IMR-90 (cell line): ENCODE measurements at regions not wholly inside any gene's neighbourhood (a gene's known extent, or its start where the extent isn't known, plus 50 kb on each side); places are given as distances from the start of the nearest gene placed in this dataset.

Experiments
- ATAC-seq: fragments of 200-7000 bp; cut with Tn5 transposase; 2 replicates; pipeline ENCODE4 v1.9.1; 2020; ENCODE audit warnings: low read depth, mild to moderate bottlenecking, moderate library complexity
- BruUV-seq: library from RNA; stranded (reverse); fragments of 400-500 nt; replicated peaks from 2 replicates; lab custom pipeline; 2021; lab: Mats Ljungman, UMichigan
- CTCF ChIA-PET: fragments of 300-600 bp; formaldehyde crosslinking; extraction: SDS; loops from one replicate; lab custom pipeline; 2021; ENCODE audit warnings: antibody characterized with exemption; lab: Yijun Ruan, JAX
- POLR2A ChIA-PET: fragments of 300-600 bp; sonication (Branson Sonifier 250); formaldehyde crosslinking; loops from one replicate; lab custom pipeline; 2022; ENCODE audit warnings: antibody characterized with exemption; ENCODE audit not compliant: unreplicated experiment; lab: Charles Lee
- DNase-seq: peaks from one replicate; pipeline ENCODE4 v3.0.0; 2013
- H2AFZ ChIP-seq: replicated peaks from 2 replicates; pipeline ENCODE3; 2013; ENCODE audit warnings: low read length, mild to moderate bottlenecking; ENCODE audit not compliant: poor library complexity
- H2AK5ac ChIP-seq: 2 replicates; pipeline ENCODE4 v1.6.1; 2013; ENCODE audit warnings: low read depth, low read length, inconsistent platforms
- H2AK9ac ChIP-seq: replicated peaks from 2 replicates; pipeline ENCODE3; 2013; ENCODE audit warnings: mild to moderate bottlenecking, low read depth, low read length, moderate library complexity; ENCODE audit not compliant: poor library complexity
- H2BK120ac ChIP-seq: 2 replicates; pipeline ENCODE4 v1.6.1; 2013; ENCODE audit warnings: low read depth, low read length, inconsistent platforms
- H2BK15ac ChIP-seq: 3 replicates; pipeline ENCODE4 v1.6.1; 2013; ENCODE audit warnings: low read depth, low read length, inconsistent platforms
- H2BK20ac ChIP-seq: 2 replicates; pipeline ENCODE4 v1.6.1; 2013; ENCODE audit warnings: low read depth, mild to moderate bottlenecking, inconsistent platforms, low read length, moderate library complexity
- H2BK5ac ChIP-seq: 2 replicates; pipeline ENCODE4 v1.6.1; 2013; ENCODE audit warnings: mild to moderate bottlenecking, low read depth, low read length, inconsistent platforms; ENCODE audit not compliant: poor library complexity, severe bottlenecking
- H3K14ac ChIP-seq: replicated peaks from 2 replicates; pipeline ENCODE4 v1.6.1; 2013; ENCODE audit warnings: low read depth, low read length, inconsistent platforms
- H3K18ac ChIP-seq: 2 replicates; pipeline ENCODE4 v1.6.1; 2013; ENCODE audit warnings: low read depth, low read length, control low read depth
- H3K23ac ChIP-seq: 2 replicates; pipeline ENCODE4 v1.6.1; 2013; ENCODE audit warnings: low read depth, low read length, inconsistent platforms
- H3K27ac ChIP-seq: 2 replicates; pipeline ENCODE4 v1.5.1; 2013; ENCODE audit warnings: mild to moderate bottlenecking, control low read depth, low read length; ENCODE audit not compliant: insufficient read depth
- H3K27me3 ChIP-seq: 2 replicates; pipeline ENCODE4 v1.6.1; 2013; ENCODE audit warnings: low read length; ENCODE audit not compliant: control insufficient read depth, insufficient read depth
- H3K36me3 ChIP-seq: 2 replicates; pipeline ENCODE4 v1.6.1; 2013; ENCODE audit warnings: low read length, mixed read lengths; ENCODE audit not compliant: control insufficient read depth, insufficient read depth
- H3K4ac ChIP-seq: 2 replicates; pipeline ENCODE4 v1.6.1; 2013; ENCODE audit warnings: low read depth, low read length, inconsistent platforms
- H3K4me1 ChIP-seq: 2 replicates; pipeline ENCODE4 v1.6.1; 2013; ENCODE audit warnings: low read length, mixed read lengths; ENCODE audit not compliant: control insufficient read depth, insufficient read depth
- H3K4me2 ChIP-seq: 2 replicates; pipeline ENCODE4 v1.6.1; 2013; ENCODE audit warnings: low read depth, mild to moderate bottlenecking, control low read depth, low read length, moderate library complexity
- H3K4me3 ChIP-seq: 2 replicates; pipeline ENCODE4 v1.5.1; 2013; ENCODE audit warnings: low read depth, mild to moderate bottlenecking, control low read depth, low read length, moderate library complexity; ENCODE audit not compliant: insufficient read depth
- H3K56ac ChIP-seq: 2 replicates; pipeline ENCODE4 v1.6.1; 2013; ENCODE audit warnings: low read length, inconsistent platforms; ENCODE audit not compliant: insufficient read depth; ENCODE audit errors: extremely low read depth
- H3K79me1 ChIP-seq, 2 experiments: 2 replicates each; pipeline ENCODE4 v1.6.1; 2013; ENCODE audit warnings: low read length in 2 of 2, inconsistent platforms in 1 of 2, low read depth in 1 of 2
- H3K9ac ChIP-seq: 2 replicates; pipeline ENCODE4 v1.6.1; 2013; ENCODE audit warnings: low read depth, low read length, control low read depth
- H3K9me1 ChIP-seq: 2 replicates; pipeline ENCODE4 v1.6.1; 2013; ENCODE audit warnings: low read length, inconsistent platforms; ENCODE audit not compliant: insufficient read depth
- H3K9me3 ChIP-seq: 2 replicates; pipeline ENCODE4 v1.6.1; 2013; ENCODE audit warnings: low read length; ENCODE audit not compliant: control insufficient read depth, insufficient read depth
- H4K20me1 ChIP-seq: 2 replicates; pipeline ENCODE4 v1.6.1; 2013; ENCODE audit warnings: low read length, inconsistent platforms; ENCODE audit not compliant: insufficient read depth
- H4K5ac ChIP-seq: 2 replicates; pipeline ENCODE4 v1.6.1; 2013; ENCODE audit warnings: mild to moderate bottlenecking, low read depth, low read length, control low read depth
- H4K8ac ChIP-seq, 2 experiments: 2 replicates each; pipeline ENCODE4 v1.6.1; 2013; ENCODE audit warnings: low read depth in 2 of 2, low read length in 2 of 2, control low read depth in 1 of 2, inconsistent platforms in 1 of 2
- H4K91ac ChIP-seq: 2 replicates; pipeline ENCODE4 v1.6.1; 2013; ENCODE audit warnings: low read depth, low read length, inconsistent platforms; ENCODE audit not compliant: insufficient read depth
- BHLHE40 ChIP-seq: fragments of 150-350 bp; IDR thresholded peaks from 2 replicates; pipeline ENCODE4 v1.6.1; 2016; ENCODE audit warnings: mild to moderate bottlenecking, low read depth, low read length
- CEBPB ChIP-seq: IDR thresholded peaks from 2 replicates; pipeline ENCODE4 v1.6.1; 2012; ENCODE audit warnings: low read depth, low read length, improper control_type of control experiment
- CHD1 ChIP-seq: IDR thresholded peaks from 2 replicates; pipeline ENCODE4 v1.6.1; 2012; ENCODE audit warnings: low read depth, low read length, improper control_type of control experiment
- FOS ChIP-seq: fragments of 150-350 bp; IDR thresholded peaks from 2 replicates; pipeline ENCODE4 v1.6.1; 2016; ENCODE audit warnings: low read depth, low read length
- MAFK ChIP-seq: IDR thresholded peaks from 2 replicates; pipeline ENCODE4 v1.6.1; 2012; ENCODE audit warnings: low read depth, low read length, improper control_type of control experiment
- MXI1 ChIP-seq: IDR thresholded peaks from 2 replicates; pipeline ENCODE4 v1.6.1; 2012; ENCODE audit warnings: low read depth, mild to moderate bottlenecking, low read length, moderate library complexity, borderline replicate concordance
- NFE2L2 ChIP-seq: fragments of 150-350 bp; IDR thresholded peaks from 2 replicates; pipeline ENCODE4 v1.6.1; 2016; ENCODE audit warnings: low read depth, mild to moderate bottlenecking, low read length
- POLR2A ChIP-seq: IDR thresholded peaks from 2 replicates; pipeline ENCODE4 v1.6.1; 2012; ENCODE audit warnings: mild to moderate bottlenecking, low read depth, low read length
- RCOR1 ChIP-seq: IDR thresholded peaks from 2 replicates; pipeline ENCODE4 v1.6.1; 2012; ENCODE audit warnings: mild to moderate bottlenecking, low read length, improper control_type of control experiment; ENCODE audit not compliant: insufficient replicate concordance
- RFX5 ChIP-seq: IDR thresholded peaks from 2 replicates; pipeline ENCODE4 v1.8.0; 2012; ENCODE audit warnings: low read depth, mild to moderate bottlenecking, low read length, moderate library complexity
- WGBS, 2 experiments: methylation state at CpG; one replicate each; pipeline versions ENCODE4 v1.1.5 to v1.1.7; 2013; ENCODE audit warnings: missing lambda C conversion rate in 2 of 2; ENCODE audit not compliant: insufficient read length in 1 of 2; ENCODE audit errors: extremely low coverage in 2 of 2; 5-methylcytosine and 5-hydroxymethylcytosine counted together
- dilution Hi-C: fragments of 300-500 bp; cut with HindIII; formaldehyde crosslinking; loops from one replicate; pipeline ENCODE4 v1.14.3; 2018; ENCODE audit warnings: low sequenced_read_pairs; ENCODE audit not compliant: unreplicated experiment
- in situ Hi-C: fragments of 300-500 bp; cut with MboI; formaldehyde crosslinking; loops from 3 replicates; pipeline ENCODE4 v1.14.3; 2019; ENCODE audit warnings: low sequenced_read_pairs, inconsistent platforms, mixed read lengths
- intact Hi-C: fragments of 100-400 bp; cut with micrococcal nuclease; formaldehyde crosslinking; loops from 2 replicates; pipeline ENCODE4 v1.10.0; 2022
- TF ChIP-seq, protein P1 (sequence below): fragments of 150-350 bp; IDR thresholded peaks from 2 replicates; pipeline ENCODE4 v1.6.1; 2017; ENCODE audit warnings: mild to moderate bottlenecking, antibody characterized with exemption, low read length, low read depth
- TF ChIP-seq, protein P2 (sequence below): conservative IDR thresholded peaks from 2 replicates; pipeline ENCODE4 v1.5.1; 2012; ENCODE audit warnings: mild to moderate bottlenecking, low read depth, low read length, improper control_type of control experiment

DNA sequence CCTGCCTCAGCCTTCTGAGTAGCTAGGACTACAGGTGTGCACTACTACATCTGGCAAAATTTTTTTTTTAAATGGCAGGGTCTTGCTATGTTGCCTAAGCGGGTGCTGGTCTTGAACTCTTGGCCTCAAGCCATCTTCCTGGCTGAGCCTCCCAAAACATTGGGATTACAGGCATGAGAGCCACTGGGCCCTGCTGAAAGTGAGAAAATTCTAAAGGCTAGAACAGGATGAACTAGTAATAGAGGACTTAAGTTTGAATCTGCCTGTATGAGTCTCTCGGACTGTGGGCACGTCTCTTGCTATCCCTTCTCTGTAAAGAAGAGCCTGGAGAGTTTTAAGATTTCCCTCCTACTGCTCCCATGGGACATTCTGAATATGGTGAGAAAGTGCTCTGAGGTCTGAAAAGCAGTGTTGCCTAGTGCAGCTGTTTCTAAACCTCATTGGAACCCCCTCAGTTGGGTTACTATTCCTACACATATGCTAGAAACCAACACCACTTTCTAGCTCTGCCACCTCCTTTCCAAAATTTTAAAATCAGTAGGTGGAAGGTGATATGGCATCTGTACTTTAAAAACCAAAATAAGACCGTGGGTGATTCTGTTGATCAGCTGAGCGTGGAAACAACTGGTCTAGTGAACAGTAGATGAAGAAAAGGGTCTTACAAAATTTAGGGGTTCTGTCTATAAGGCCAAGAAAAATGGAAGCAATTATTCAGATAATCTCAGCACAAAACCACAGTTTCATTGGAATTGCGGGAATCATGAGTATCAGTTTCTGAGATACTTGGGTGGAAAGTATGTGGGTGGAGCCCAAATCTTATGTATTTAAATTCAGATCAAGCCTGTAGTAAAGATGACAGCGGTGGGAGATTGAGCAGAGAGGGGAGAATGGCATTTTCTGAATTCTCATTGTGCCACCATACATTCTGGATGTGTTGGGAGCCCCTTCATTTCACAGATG is 259.8 kb upstream of the CXCR4 start (continued):
- TF ChIP-seq MXI1 = no peak

DNA sequence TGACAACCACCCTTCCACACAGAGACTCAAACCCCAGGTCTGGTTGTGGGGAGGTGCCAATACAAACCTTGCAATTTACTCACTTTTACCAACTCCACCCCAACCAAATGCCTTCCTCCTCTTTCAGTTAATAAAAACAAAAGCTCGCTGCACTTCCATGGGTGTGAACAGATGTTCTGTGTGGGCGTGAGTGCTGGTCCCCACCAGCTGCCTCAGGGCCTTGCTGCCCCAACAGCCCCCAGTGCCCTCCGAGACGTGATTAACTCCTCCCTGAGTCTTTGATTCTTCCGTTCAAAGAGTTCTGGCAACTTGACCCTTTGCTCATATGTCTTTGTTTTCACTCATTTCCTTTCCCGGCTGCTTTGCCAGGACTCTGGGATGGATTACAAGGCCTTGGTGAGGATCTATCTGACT is 258.9 kb upstream of the CXCR4 start:
- Histone ChIP-seq H4K91ac (no peak overlapping the region), H3K56ac (no peak overlapping the region), H3K79me1 (no peaks in the 10 kb centered on the region), H2BK5ac (no peak overlapping the region), H3K27ac (no peak overlapping the region), H4K8ac (no peak overlapping the region), H3K9ac (no peak overlapping the region), H3K4ac (no peak overlapping the region), H3K9me3 (no peaks in the 10 kb centered on the region), H3K4me2 (no peak overlapping the region), H2BK20ac (no peak overlapping the region), H4K5ac (no peak overlapping the region), H3K14ac (no peak overlapping the region), H3K9me1 (no peaks in the 10 kb centered on the region), H2AK9ac (no peak overlapping the region), H2BK15ac (no peak overlapping the region), H4K20me1 (no peaks in the 10 kb centered on the region), H3K18ac (no peak overlapping the region), H3K4me3 (no peak overlapping the region), H2BK120ac (no peak overlapping the region), H2AK5ac (no peak overlapping the region), H2AFZ (peak overlapping the region; percentile 19), H3K36me3 (no peaks in the 10 kb centered on the region), H3K27me3 (no peaks in the 10 kb centered on the region), H3K4me1 (no peaks in the 10 kb centered on the region), H3K23ac (no peak overlapping the region)
- intact Hi-C loops = loop anchor here (5.0 kb wide), 1 partner anchor 560 kb away; no protein-coding TSS in a partner anchor
- in situ Hi-C loops = loop anchor here (5.0 to 25.0 kb wide), 2 partner anchors 460 to 1390 kb away; no protein-coding TSS in a partner anchor
- ATAC-seq (no peak), DNase-seq (no peak)
- dilution Hi-C loops = no loop called here
- ChIA-PET CTCF (interaction anchor here (1.1 kb wide), 1 partner anchor 463 kb away, joined by 4 read pairs; no protein-coding TSS in a partner anchor), POLR2A (no interaction called here)
- WGBS, 2 experiments = no CpG with 5 or more reads among the region's 6 CpGs
- BruUV-seq = no TSS peak
- TF ChIP-seq RCOR1 = no peak
- TF ChIP-seq RFX5 = no peak
- no peak for TF ChIP-seq NFE2L2
- TF ChIP-seq MXI1 = no peak
- no peak for TF ChIP-seq CHD1
- no peak for TF ChIP-seq MAFK
- TF ChIP-seq CEBPB = no peak
- TF ChIP-seq FOS = no peak
- TF ChIP-seq POLR2A = no peak
- TF ChIP-seq, protein P1, sequence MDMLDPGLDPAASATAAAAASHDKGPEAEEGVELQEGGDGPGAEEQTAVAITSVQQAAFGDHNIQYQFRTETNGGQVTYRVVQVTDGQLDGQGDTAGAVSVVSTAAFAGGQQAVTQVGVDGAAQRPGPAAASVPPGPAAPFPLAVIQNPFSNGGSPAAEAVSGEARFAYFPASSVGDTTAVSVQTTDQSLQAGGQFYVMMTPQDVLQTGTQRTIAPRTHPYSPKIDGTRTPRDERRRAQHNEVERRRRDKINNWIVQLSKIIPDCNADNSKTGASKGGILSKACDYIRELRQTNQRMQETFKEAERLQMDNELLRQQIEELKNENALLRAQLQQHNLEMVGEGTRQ = no peak
- no peak for TF ChIP-seq BHLHE40
- TF ChIP-seq, protein P2, sequence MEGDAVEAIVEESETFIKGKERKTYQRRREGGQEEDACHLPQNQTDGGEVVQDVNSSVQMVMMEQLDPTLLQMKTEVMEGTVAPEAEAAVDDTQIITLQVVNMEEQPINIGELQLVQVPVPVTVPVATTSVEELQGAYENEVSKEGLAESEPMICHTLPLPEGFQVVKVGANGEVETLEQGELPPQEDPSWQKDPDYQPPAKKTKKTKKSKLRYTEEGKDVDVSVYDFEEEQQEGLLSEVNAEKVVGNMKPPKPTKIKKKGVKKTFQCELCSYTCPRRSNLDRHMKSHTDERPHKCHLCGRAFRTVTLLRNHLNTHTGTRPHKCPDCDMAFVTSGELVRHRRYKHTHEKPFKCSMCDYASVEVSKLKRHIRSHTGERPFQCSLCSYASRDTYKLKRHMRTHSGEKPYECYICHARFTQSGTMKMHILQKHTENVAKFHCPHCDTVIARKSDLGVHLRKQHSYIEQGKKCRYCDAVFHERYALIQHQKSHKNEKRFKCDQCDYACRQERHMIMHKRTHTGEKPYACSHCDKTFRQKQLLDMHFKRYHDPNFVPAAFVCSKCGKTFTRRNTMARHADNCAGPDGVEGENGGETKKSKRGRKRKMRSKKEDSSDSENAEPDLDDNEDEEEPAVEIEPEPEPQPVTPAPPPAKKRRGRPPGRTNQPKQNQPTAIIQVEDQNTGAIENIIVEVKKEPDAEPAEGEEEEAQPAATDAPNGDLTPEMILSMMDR = no peak
